Fibroblast of mammary gland (primary cell): ENCODE measurements at regions not wholly inside any gene's neighbourhood (a gene's known extent, or its start where the extent isn't known, plus 50 kb on each side); places are given as distances from the start of the nearest gene placed in this dataset.

Experiments used
- DNase-seq: peaks from one replicate; pipeline ENCODE4 v3.0.0-alpha.2; 2010; ENCODE audit warnings: low read depth
- H3K4me3 ChIP-seq: 2 replicates; pipeline ENCODE4 v1.5.1; 2011; ENCODE audit warnings: low read depth, mild to moderate bottlenecking, low read length, moderate library complexity; ENCODE audit not compliant: control insufficient read depth
- CTCF ChIP-seq: conservative IDR thresholded peaks from 2 replicates; pipeline ENCODE4 v1.5.1; 2011; ENCODE audit warnings: low read depth, low read length, inconsistent platforms; ENCODE audit not compliant: control insufficient read depth, insufficient read depth

GRCh38 chr6:101290346-101290745, 103.2 kb upstream of the GRIK2 start:
- peak; percentile 81 for DNase-seq
- no peak overlapping the region for H3K4me3 ChIP-seq
- no peak for TF ChIP-seq CTCF

GRCh38 chr6:101294051-101294638, 99.4 kb upstream of the GRIK2 start:
- DNase-seq: peak; percentile 57
- TF ChIP-seq CTCF: no peak
- no peak overlapping the region for H3K4me3 ChIP-seq

GRCh38 chr6:101294676-101295075, 98.8 kb upstream of the GRIK2 start:
- TF ChIP-seq CTCF: no peak
- peak; percentile 84 for DNase-seq
- no peak overlapping the region for H3K4me3 ChIP-seq

GRCh38 chr6:101296169-101296960, 97.1 kb upstream of the GRIK2 start:
- TF ChIP-seq CTCF: no peak
- H3K4me3 ChIP-seq: no peak overlapping the region
- DNase-seq: peak; percentile 96

GRCh38 chr6:101302593-101302992, 90.9 kb upstream of the GRIK2 start:
- H3K4me3 ChIP-seq: no peak overlapping the region
- no peak for TF ChIP-seq CTCF
- DNase-seq: peak; percentile 16

GRCh38 chr6:101303495-101303894, 90.0 kb upstream of the GRIK2 start:
- no peak for DNase-seq
- H3K4me3 ChIP-seq: no peak overlapping the region
- TF ChIP-seq CTCF: no peak
